Stimulated activated CD4-positive, alpha-beta T cell treated with anti-CD3 and anti-CD28 coated beads, Interleukin-1b, Interleukin-23, amount 100 ng/mL, for 24 hours (primary cell): ENCODE measurements at regions not wholly inside any gene's neighbourhood (a gene's known extent, or its start where the extent isn't known, plus 50 kb on each side); places are given as distances from the start of the nearest gene placed in this dataset.
"Not testable (repeated sequence)": the region's sequence is repeated elsewhere in the genome, so short reads cannot be mapped to it uniquely, and the experiment has no call there.

Experiments used
- DNase-seq, 4 experiments: peaks; one replicate each; pipeline ENCODE4 v3.0.0-alpha.2; 2020; ENCODE audit warnings: low read depth in 4 of 4, low spot score in 1 of 4

DNA sequence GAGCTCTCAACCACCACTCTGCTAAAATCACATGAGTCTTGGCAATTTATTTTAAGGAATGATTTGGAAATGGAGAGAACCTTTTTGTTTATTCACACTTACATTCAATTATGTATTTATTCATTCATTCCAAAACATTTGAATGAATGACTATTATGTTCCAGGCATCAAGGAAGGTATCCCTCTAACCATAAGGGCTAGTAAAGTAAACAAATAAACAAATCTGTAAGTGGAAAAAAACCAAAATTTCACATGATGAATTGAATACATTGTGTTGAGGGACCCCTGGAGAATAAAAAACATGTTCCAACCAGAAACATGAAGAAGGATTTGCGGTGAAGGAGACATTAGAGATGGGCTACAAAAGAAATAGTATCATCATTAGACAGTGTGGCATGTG lies 677.8 kb downstream of the TOX3 start:
- DNase-seq = no peak

DNA sequence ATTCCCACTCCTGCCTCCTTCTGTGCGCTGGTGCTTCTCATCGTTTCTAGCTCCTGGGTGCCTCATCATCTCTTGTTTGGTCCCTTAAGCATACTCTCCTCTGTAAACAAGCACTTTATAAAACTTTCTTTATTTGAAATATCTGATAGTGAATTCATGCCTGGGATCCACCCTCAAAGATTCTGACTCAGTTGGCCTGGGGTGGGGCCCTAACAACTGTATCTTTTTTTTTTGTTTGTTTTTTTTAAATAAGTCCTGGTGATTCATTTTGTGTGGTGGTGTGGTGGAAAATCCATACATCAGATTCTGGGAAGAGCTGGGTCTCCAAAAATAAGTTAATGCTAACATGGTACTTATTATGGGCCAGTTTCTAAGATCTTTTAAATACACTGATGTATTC lies 678.3 kb downstream of the TOX3 start:
- no peak for DNase-seq

DNA sequence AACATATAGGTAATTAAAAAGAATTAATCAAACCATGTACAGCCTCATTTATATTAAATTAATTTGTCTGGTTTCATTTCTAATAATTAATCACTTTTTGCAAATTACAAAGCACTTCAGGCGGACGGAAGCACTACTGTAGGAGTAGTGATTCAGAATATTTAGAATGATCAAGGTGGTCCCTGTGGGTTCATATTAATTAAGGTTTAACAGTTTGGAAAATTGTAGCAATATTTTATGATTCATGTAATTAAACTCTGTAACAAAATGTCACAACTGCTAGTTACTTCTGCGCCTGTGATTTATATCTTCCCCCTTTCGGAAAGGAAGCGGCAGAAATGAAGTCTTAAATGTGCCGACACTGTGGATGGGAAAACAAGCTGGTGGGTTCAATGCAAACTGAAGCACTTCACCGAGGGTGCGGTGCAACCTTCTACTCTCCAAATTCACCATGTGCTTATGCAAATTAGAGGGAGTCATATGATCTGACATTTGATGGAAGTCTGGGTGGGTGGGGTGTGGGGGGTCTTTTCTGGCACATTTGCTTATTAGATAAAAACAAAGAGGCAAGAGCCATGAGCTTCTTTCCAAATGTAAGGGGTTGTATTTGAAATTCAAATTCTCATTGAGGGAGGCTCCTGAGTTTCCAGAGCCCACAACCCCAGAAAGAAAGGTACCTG lies 679.4 kb downstream of the TOX3 start:
- no peak for DNase-seq

DNA sequence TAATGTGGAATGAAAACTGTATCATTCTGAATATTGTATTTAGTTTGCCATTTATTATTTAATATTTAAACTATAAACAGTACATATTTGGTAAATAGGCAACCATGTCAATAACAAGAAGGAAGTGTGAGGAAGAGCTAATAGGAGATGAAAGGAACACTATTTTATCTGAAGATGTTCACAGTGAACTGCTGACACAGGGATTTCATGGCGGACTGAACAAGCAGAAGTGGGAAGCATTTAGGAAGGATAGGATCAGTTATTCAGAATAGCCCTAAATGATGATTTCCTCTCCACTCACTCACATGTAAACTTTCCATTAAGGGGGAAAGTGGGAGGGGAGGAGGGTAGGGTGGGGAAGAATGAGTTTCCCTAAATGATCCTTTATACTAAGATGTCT lies 682.4 kb downstream of the TOX3 start:
- DNase-seq = no peak

DNA sequence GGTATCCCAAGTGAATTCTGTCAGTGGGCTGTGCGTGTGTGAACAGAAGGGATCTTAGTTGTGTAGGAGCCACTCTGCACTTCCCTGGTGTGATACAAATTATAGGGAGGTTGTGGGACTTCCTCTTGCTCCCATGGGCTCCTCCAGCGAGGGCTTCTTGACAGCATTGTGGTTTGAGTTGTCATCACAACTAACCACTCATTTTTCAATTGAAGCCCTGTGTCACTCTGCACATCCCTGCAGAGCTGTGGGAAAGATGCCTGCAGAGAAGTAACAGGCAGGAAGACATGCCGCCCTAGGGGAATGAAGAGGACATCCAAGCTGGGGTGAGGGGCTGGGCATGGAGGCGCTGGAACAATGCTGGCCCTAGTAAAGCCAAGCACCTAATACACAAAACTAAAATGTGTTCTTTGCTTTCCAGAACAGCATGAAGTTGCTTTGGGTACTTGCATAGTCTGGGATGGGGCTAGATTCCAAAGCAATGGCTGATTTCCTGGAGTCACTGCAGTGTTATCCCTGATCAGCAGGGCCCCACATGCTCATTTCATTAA lies 692.5 kb downstream of the TOX3 start:
- DNase-seq = no peak

DNA sequence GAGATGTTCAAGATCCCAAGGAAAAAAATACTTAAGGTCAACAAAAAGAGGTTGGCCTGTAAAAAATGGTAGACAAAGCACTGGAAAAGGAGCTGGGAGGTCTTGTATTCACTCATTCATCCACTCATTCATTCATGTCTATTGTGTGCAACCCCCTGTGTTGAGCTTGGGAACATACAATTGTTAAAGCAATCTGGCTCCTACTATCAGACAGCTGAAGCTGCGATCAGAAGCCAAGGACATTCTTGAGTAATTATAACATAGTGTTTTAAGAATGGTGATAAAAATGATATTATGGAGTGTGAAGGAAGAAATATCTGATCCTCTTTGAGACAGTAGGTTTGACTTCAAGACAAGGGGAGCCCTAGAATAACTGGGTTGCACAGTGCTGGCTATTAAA lies 693.4 kb downstream of the TOX3 start:
- no peak for DNase-seq

- no peak for DNase-seq
These were observed 694.1 kb downstream of the TOX3 start for GRCh38 chr16:51852892-51853291.

- no peak for DNase-seq
These were observed 695.8 kb downstream of the TOX3 start for GRCh38 chr16:51851111-51851510.

DNA sequence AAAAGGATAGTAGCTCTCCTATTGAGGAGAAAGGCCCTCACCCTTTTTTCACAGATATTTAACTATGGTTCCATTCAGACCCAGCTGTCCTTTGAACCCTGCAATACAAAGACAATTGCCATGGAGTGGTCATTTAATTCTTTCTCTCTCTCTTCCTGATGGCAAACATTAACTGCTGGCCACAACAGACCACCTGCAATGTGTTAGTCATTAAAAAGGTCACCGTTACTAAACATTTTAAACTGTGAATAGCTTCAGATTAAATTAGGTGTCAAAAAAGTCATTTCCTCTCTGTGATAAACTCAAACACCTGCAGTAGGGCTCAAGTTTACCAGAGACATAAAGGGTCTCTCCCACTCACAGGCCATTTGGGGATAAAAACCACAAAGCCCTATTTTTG lies 697.2 kb downstream of the TOX3 start:
- no peak for DNase-seq

DNA sequence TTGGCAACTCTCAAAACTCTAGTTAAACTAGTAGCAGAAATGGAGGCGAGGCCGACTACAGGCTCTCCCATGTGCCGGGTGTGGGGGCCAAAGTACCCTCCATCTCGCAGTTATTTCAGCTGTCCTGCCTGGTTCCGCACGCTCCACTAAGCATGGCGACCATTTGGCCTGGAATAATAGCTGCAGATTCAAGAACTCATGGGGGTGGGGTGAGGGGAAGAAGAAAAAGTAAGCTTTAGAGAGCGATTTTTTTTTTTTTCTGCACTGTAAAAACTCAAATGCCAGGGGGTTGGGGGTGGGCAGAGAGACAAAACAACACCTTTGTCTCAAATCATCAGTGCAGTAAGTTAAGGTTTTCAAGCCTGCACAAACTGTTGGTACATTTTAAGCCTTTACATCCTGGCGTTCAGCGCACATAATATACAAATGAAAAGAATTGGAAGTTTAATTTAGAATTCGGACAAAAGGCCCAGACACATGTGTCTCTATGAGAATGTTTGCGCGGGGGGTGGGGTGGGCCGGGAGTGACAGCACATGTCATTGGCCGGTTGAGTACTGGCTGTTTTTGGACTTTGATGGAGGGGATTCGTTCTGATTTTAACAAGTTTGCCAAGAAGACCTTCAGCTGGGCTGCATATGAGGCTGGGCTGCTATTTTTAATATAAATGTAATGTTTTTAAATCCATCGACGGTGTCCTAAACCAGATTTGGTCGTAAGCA lies 694.7 kb upstream of the SALL1 start:
- DNase-seq = no peak

- no peak for DNase-seq
These were observed 688.8 kb upstream of the SALL1 start for GRCh38 chr16:51839727-51840462.

DNA sequence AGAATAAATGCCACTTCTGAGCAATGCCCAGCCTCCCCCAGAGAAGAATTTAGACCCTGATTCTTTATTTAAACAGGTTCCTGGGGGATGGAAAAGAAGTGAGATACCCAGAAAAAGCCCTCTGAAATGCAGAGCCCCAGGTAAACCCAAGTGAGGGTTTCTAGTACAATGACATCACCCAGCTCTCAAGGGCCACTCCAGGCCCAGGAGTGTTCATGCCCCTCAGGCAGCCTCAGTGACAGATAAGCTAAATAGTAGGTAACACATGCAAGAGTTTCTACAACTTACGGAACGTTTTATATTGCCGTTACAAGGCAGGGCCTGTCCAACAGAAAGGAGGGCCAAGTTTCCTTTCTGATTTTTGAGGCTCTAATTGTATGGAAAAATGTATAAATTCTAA lies 683.7 kb upstream of the SALL1 start:
- DNase-seq = no peak

- no peak for DNase-seq
These were observed 683.1 kb upstream of the SALL1 start for GRCh38 chr16:51834133-51834532.

DNA sequence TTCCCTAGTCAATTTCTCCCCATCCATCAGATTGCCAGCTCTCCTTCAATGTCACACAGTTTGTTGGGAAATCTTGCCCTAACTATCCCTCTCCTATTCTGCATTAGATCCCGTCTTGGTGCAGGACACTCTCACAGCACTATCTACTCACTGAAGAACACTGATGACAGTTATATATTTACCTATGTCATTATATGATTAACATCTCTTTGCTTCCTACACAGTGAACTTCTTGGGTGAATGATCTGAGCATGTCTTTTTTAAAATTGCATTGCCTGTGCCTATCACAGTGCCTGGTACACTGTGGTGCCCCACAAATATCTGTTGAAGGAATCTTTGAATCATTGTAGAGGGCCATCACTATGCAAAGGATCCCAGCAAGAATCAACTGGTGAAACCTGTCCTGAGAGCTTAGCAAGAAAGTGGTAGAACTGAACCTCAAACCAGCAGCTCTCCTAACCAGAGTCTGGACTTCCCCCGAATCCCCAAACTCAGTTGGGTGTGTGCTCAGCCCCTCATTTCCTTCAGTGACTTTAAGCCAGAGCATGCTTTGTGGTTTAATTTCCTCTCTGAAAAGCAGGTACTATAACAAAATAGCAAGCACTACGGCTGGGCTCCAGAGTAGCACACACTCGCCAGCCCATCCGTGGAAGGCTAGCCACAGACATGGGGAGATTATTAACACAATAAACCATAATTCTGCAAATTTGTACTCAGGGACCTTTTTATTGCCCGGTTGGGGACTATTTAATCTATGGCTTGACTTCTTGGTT lies 680.7 kb upstream of the SALL1 start:
- no peak for DNase-seq

- not testable (repeated sequence) for DNase-seq
These were observed 680.0 kb upstream of the SALL1 start for GRCh38 chr16:51831034-51831433.

GRCh38 chr16:51825779-51826178 lies 674.7 kb upstream of the SALL1 start:
- no peak for DNase-seq

DNA sequence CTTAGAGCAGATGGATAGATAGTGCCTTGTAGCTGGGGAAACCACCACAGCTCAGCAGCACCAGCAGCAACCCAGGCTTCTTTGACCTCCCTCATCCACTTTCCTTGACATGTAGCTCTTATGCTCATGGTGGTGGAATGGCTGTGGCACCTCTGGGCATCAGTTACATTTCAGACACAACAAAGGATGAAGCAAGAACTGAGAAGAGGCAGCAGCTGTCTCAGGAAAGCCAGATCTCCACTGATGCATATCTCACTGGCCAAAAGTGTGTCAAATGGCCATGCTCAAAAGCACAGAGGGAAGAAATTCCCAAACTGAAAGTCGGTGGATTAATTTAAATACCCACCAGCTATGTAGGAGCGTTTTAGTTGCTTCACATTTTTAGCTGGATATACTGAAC lies 671.4 kb upstream of the SALL1 start:
- no peak for DNase-seq

DNA sequence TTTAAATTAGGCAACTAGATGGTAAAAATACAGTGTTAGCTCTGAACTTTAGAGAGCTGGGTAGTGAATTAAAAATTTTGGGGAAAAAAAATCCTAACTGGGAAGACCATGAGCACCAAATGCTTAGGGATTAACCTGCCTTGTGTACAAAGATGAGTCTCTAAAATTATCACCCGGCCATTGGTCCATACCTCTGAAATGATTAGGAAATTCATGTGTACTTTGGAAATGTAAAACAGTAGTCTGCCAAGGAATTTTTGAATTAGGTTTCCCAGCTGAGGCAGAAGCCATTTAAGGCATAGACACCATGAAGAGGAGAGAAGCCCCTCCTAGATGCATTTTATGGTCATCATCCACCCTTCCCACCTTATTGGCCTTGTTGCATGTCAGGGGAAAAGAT lies 670.5 kb upstream of the SALL1 start:
- no peak for DNase-seq

- no peak for DNase-seq
These were observed 669.1 kb upstream of the SALL1 start for GRCh38 chr16:51820176-51820575.

GRCh38 chr16:51818342-51818944 lies 667.4 kb upstream of the SALL1 start:
- DNase-seq = peak in 1 of 4 experiments; percentile 1

DNA sequence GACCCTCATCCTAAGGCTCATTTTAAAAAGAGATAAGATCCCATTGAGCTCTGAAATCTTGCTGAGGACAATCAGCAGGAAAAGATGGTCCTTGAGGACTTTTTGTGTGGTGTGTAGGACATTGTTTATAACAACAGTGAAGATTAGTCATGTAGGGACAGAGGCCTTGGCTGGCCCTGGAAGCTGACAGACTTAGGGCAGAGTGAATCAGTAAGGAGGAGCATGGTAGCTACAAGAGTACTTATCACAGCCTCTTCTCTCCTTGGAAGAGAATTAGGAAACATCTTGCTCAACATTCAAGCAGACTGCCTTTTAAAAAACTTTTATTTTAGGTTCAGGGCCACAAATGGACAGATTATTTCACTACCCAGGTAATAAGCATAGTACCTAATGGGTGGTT lies 665.9 kb upstream of the SALL1 start:
- no peak for DNase-seq
